Fibroblast of villous mesenchyme (primary cell): ENCODE measurements at regions not wholly inside any gene's neighbourhood (a gene's known extent, or its start where the extent isn't known, plus 50 kb on each side); places are given as distances from the start of the nearest gene placed in this dataset.

Source experiments
- DNase-seq: peaks from one replicate; pipeline ENCODE4 v3.0.0-alpha.2; 2010; ENCODE audit warnings: low read depth
- H3K4me3 ChIP-seq: 2 replicates; pipeline ENCODE4 v1.5.1; 2011; ENCODE audit warnings: low read depth, mild to moderate bottlenecking, low read length
- CTCF ChIP-seq: IDR thresholded peaks from 2 replicates; pipeline ENCODE4 v1.5.1; 2012; ENCODE audit warnings: low read depth, mild to moderate bottlenecking, low read length; ENCODE audit not compliant: insufficient read depth

DNA sequence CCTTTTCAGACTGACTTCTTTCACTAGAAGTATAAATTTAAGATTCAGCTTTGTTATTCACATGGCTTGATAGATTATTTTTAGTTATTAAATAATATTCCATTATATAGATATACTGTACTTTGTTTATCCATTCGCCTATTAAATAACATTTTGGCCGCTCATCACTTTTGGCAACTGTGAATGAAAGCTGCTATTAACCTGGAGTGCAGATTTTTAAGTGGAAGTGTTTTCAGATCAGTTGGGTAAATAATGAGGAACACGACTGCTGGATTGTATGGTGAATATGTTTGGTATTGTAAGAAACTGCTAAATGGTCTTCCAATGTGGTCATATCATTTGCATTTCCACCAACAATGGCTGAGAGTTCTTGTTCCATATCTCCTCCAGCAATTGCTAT is 97.6 kb upstream of the ZNF804B start:
- TF ChIP-seq CTCF, result no peak
- DNase-seq, result no peak
- no peak overlapping the region for H3K4me3 ChIP-seq

GRCh38 chr7:88647825-88648224 is 111.7 kb upstream of the ZNF804B start:
- TF ChIP-seq CTCF, result no peak
- H3K4me3 ChIP-seq, result no peak overlapping the region
- DNase-seq, result no peak

- no peak for TF ChIP-seq CTCF
- no peak overlapping the region for H3K4me3 ChIP-seq
- DNase-seq, result no peak
These were observed 120.9 kb upstream of the ZNF804B start for GRCh38 chr7:88638583-88638982.

- TF ChIP-seq CTCF, result no peak
- no peak overlapping the region for H3K4me3 ChIP-seq
- no peak for DNase-seq
These were observed 121.7 kb upstream of the ZNF804B start for GRCh38 chr7:88637795-88638194.

DNA sequence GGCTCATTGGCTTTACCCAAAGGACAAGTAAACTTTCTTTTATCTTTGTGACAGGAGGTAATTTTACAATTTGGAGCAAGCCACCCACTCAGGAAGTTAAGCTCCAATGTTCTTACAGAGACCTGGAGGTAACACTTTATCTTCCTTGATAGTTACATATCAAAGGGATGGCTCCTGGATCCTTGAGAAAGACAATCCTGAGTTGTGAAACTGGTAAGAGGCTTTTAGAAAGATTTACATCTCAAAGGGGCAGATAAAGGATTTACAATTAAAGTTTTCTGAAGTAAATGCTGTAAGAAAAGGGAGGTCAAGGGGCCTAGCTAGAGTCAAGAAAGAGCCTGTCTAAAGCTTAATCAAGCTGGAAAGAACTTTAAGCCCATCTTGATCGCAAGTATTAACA is 124.4 kb upstream of the ZNF804B start:
- no peak for TF ChIP-seq CTCF
- DNase-seq, result no peak
- H3K4me3 ChIP-seq, result no peak overlapping the region

DNA sequence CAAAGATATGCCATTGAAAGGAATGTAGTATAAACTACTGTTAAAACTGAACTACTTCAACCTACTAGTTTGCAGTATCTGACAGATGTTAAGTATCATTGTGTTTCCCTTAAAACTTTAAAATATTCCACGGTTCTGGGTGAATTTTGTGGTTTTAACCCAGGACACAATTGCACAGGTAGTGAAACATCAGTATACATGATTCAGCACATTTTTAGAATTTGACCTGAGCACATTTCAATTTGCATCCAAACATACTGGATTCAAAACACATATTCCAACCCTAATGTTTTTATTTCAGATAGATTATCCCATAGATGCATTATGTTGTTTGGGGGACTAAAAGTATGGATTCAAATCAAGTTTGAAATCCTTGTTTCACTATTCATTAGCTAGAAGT is 129.9 kb upstream of the ZNF804B start:
- H3K4me3 ChIP-seq, result no peak overlapping the region
- DNase-seq, result no peak
- no peak for TF ChIP-seq CTCF

DNA sequence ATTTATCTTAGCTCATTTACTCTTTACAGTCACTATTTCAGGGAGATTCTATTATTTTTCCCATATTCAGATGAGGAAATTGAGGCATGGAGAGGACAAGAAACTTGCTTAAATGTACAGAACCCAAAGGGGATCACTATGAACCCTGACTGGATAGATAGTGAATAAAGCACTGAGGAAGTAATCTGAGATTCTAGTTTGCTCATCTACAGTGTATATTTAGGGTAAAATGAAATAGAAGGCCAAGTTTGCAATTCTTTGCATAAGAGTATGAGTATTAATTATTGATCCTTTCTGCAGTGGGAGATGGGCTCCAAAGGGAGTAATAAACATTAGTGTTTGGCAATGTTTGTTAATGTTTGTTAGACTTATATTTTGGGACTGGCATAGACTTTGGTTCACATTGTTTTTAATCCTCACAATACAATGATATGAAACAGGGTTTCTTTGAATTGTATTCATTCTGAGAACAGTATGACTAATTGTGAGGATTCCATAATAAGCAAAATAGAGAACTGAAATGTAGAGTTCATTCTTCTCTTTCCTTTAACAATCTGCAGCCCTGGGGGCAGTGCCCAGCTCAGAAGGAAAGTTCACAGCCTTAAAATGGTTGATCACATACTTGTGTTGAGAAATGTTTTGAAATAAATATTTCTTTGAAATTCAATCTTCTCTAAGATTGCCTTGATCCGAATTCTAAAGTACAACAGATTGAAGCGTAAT is 131.0 kb upstream of the ZNF804B start:
- DNase-seq, result no peak
- TF ChIP-seq CTCF, result no peak
- H3K4me3 ChIP-seq, result no peak overlapping the region
